ENCODE measurements at regions not wholly inside any gene's neighbourhood (a gene's known extent, or its start where the extent isn't known, plus 50 kb on each side); places are given as distances from the start of the nearest gene placed in this dataset.

DNA sequence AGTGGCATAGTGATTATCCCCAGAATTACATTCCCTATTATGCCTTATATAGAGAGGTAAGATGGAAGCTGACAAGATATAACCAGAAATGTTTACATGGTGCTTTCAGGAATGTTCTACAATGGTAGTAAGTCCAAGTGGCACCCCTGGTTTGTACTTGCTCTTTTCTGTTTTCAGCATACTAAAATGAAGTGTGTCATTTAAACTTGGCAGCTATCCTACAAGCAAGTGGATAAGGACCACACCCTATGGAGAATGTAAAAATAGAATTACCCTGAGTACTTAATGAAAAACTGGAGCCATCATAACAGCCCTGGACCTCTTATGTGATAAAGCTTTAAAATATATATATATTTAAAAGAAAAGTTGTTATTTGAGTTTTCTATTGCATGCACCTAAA lies 1012.7 kb upstream of the CADM2 start:
- TF ChIP-seq, protein P1, sequence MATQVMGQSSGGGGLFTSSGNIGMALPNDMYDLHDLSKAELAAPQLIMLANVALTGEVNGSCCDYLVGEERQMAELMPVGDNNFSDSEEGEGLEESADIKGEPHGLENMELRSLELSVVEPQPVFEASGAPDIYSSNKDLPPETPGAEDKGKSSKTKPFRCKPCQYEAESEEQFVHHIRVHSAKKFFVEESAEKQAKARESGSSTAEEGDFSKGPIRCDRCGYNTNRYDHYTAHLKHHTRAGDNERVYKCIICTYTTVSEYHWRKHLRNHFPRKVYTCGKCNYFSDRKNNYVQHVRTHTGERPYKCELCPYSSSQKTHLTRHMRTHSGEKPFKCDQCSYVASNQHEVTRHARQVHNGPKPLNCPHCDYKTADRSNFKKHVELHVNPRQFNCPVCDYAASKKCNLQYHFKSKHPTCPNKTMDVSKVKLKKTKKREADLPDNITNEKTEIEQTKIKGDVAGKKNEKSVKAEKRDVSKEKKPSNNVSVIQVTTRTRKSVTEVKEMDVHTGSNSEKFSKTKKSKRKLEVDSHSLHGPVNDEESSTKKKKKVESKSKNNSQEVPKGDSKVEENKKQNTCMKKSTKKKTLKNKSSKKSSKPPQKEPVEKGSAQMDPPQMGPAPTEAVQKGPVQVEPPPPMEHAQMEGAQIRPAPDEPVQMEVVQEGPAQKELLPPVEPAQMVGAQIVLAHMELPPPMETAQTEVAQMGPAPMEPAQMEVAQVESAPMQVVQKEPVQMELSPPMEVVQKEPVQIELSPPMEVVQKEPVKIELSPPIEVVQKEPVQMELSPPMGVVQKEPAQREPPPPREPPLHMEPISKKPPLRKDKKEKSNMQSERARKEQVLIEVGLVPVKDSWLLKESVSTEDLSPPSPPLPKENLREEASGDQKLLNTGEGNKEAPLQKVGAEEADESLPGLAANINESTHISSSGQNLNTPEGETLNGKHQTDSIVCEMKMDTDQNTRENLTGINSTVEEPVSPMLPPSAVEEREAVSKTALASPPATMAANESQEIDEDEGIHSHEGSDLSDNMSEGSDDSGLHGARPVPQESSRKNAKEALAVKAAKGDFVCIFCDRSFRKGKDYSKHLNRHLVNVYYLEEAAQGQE (IDR thresholded peaks at IDR 0.05; ENCODE audit: borderline replicate concordance) = no peak
- TF ChIP-seq TAF1 (IDR thresholded peaks at IDR 0.05; ENCODE audit: low read depth) (no peak), CTCF (IDR thresholded peaks at IDR 0.05; ENCODE audit: poor library complexity, severe bottlenecking) (no peak), POLR2AphosphoS5 (IDR thresholded peaks at IDR 0.05) (no peak), EZH2 (IDR thresholded peaks at IDR 0.05; ENCODE audit: borderline replicate concordance, insufficient read depth, low read length, poor library complexity, severe bottlenecking) (no peak), RAD21 (conservative IDR thresholded peaks at IDR 0.05) (no peak), MXI1 (conservative IDR thresholded peaks at IDR 0.05; ENCODE audit: poor library complexity, severe bottlenecking) (no peak)
